GM12865 (cell line): ENCODE measurements at regions not wholly inside any gene's neighbourhood (a gene's known extent, or its start where the extent isn't known, plus 50 kb on each side); places are given as distances from the start of the nearest gene placed in this dataset.
"Not testable (repeated sequence)": the region's sequence is repeated elsewhere in the genome, so short reads cannot be mapped to it uniquely, and the experiment has no call there.

Source experiments
- DNase-seq: peaks from one replicate; pipeline ENCODE4 v3.0.0; 2010; ENCODE audit warnings: low read depth
- H3K4me3 ChIP-seq: 2 replicates; pipeline ENCODE4 v1.5.1; 2011; ENCODE audit warnings: mild to moderate bottlenecking, low read depth, low read length, control low read depth
- CTCF ChIP-seq: IDR thresholded peaks from 2 replicates; pipeline ENCODE4 v1.5.1; 2011; ENCODE audit warnings: low read length, control low read depth, low read depth, inconsistent platforms; ENCODE audit not compliant: insufficient read depth; ENCODE audit errors: missing control alignments

DNA sequence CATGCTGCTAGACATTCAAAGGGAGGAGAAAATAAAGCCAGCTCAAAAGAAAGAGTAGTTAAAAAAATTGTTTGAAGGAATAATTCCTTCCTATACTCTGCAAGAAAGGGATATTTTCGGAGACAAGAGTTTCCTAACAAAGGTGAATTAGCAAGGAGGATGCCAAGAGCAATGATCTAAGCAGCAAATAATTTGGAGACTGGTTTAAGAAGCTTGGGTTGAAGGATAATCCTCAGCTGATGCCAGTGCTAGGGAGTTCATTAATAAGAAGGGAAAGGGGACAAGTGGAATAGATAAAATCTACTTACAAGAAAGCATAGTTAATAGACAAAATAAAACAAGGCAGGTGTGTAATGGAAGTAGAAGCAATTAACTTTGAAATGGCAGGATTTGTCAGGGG, 372.3 kb downstream of the NDFIP2 start:
- TF ChIP-seq CTCF: no peak
- DNase-seq: no peak

DNA sequence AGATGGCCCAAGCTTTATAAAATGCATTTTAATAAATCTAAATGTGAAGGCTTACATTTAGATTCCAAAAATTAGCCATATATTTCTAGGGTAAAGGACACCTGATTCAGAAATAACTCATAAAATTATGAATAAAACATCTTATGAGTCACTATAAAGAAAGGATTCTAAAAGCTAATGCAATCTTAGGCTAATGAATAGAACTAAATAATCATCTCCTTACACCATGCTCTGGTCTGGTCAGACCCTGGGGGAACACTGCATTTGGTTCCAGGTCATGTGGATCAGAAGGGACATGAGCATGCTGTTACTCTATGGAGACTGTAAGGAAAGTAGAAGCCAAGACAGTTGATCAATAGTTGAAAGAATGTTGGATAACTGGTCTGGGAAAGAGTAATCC, 370.4 kb downstream of the NDFIP2 start:
- no peak for TF ChIP-seq CTCF
- DNase-seq: no peak

More for the DNA sequence above, 372.3 kb downstream of the NDFIP2 start:
- H3K4me3 ChIP-seq: no peak overlapping the region

DNA sequence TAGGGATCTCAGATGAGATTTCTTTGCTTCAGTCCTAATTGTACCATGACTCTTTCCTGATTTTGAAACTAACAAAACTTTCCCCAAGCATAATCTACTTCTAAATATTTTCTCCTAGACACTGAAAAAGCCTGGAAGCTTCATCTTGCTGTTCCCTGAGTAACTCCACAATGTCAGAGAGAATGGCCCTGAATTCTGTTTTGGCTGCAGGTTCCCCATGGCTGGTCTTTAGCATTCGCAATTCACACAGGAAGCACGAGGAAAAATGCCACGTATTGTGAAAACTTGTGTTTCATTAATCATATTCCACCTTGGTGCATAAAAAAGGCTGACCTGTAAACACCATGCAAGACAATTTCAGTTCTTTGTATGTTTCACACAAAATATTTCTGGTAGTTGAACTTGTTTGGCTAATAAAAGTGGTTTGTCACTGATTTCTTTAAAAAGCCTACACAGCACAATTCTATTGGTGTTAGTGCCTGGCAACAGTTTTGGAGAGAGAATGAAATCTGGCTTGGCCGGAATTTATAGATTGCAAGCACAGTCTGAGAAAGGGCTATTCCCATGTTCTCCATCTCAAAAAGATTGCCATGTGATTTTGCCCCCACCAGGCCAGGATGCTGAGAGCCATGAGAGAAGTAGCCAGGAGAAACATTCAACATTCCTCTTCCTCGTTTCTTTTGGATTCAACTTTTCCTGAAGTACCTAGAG, 367.1 kb downstream of the NDFIP2 start:
- no peak for DNase-seq
- H3K4me3 ChIP-seq: no peak overlapping the region
- TF ChIP-seq CTCF: no peak

More for the DNA sequence above, 370.4 kb downstream of the NDFIP2 start:
- H3K4me3 ChIP-seq: no peak overlapping the region

GRCh38 chr13:79846386-79846785, 365.4 kb downstream of the NDFIP2 start:
- no peak overlapping the region for H3K4me3 ChIP-seq
- no peak for TF ChIP-seq CTCF
- DNase-seq: no peak

DNA sequence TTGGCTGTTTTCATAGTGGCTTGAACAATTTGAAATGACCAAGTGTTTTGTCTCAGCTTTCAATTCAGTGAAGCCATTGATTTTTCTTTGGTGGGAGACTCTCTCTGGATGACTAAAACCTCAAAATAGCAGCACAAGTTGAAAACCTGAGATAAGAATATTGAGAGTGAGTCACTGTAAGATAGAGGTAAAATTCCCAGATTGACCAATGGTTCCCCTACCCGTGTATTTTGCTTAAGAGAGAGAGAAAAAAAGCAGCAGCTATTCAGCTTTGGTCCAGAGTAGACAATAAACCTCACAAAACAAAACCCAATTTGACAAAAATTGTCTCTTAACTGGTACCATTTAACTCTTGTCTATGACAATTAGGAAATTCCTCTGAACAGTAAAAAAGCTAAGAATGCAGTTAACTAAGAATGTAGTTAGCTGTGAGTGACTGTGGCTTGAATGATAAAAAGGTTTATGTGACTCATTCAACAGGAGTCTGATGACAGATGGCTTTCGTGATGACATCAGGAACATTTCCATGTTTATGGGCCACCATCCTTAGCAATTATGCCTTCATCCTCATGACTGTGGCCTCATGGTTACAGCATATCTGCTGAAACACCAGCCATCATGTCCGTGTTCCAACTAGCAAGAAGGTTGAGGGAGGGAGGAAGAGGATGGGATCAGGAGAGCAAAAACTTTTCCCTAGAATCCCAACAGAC, 356.9 kb downstream of the NDFIP2 start:
- no peak for TF ChIP-seq CTCF
- no peak for DNase-seq
- H3K4me3 ChIP-seq: no peak overlapping the region

DNA sequence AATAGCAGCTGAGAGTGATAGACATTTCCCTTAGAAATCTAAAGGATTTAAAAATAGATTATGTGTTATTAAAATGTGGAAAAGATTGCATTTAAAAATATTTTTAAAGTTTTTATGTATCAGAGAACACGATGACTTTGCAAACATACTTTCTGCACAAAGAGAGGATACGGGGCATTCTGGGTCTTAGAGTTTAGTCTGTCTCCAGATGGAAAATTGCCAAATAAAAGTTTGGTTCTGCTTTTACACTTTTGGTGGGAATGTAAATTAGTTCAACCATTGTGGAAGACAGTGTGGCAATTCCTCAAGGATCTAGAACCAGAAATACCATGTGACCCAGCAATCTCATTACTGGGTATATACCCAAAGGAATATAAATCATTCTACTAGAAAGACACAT, 355.2 kb downstream of the NDFIP2 start:
- not testable (repeated sequence) for H3K4me3 ChIP-seq, DNase-seq

GRCh38 chr13:79834876-79835275, 353.9 kb downstream of the NDFIP2 start:
- no peak for DNase-seq
- H3K4me3 ChIP-seq: no peak overlapping the region
- TF ChIP-seq CTCF: no peak
